T-cell (primary cell): ENCODE measurements at regions not wholly inside any gene's neighbourhood (a gene's known extent, or its start where the extent isn't known, plus 50 kb on each side); places are given as distances from the start of the nearest gene placed in this dataset.

Experiments used
- ATAC-seq, 4 experiments: fragments of 200-7000 bp in 3 of 4; fragments of 150-1000 bp in 1 of 4; cut with Tn5 transposase; replicated peaks in 1 of 4; 1 replicate in 3 of 4; 2 replicates in 1 of 4; pipeline ENCODE4 v1.10.0; 2021; ENCODE audit warnings: moderate library complexity in 3 of 4, mild to moderate bottlenecking in 2 of 4, moderate number of reproducible peaks in 1 of 4
- CTCF ChIA-PET, 2 donors: fragments of 300-600 bp; sonication (Branson Sonifier 250); formaldehyde crosslinking; loops; one replicate each; lab custom pipeline; 2022; ENCODE audit warnings: antibody characterized with exemption in 2 of 2; lab: Charles Lee
- POLR2A ChIA-PET, 2 donors: fragments of 300-600 bp; sonication (Branson Sonifier 250); formaldehyde crosslinking; loops; one replicate each; lab custom pipeline; 2022; ENCODE audit warnings: antibody characterized with exemption in 2 of 2; lab: Charles Lee
- DNase-seq, 35 experiments: peaks; one replicate each; pipeline versions ENCODE4 v3.0.0 to v3.0.0-alpha.2; 2013 to 2023
- H3K27ac ChIP-seq: one replicate; pipeline ENCODE4 v1.5.1; 2013; ENCODE audit warnings: low read length
- H3K27me3 ChIP-seq, 2 experiments: replicated peaks in 1 of 2; 1 replicate in 1 of 2; 2 replicates in 1 of 2; pipeline versions ENCODE4 v1.6.1 to v1.7.0; 2013; ENCODE audit warnings: low read length in 1 of 2, mixed read lengths in 1 of 2; ENCODE audit not compliant: control insufficient read depth in 2 of 2, insufficient read depth in 2 of 2; ENCODE audit errors: extremely low read depth in 1 of 2
- H3K36me3 ChIP-seq, 2 donors: 1 replicate in 1 of 2; 2 replicates in 1 of 2; pipeline versions ENCODE4 v1.6.1 to v1.7.0; 2013; ENCODE audit warnings: low read length in 1 of 2; ENCODE audit not compliant: control insufficient read depth in 2 of 2, insufficient read depth in 1 of 2; ENCODE audit errors: extremely low read depth in 1 of 2
- H3K4me1 ChIP-seq, 2 experiments: 1 replicate in 1 of 2; 2 replicates in 1 of 2; pipeline versions ENCODE4 v1.6.1 to v1.7.0; 2013; ENCODE audit warnings: low read length in 2 of 2, mixed read lengths in 1 of 2; ENCODE audit not compliant: insufficient read depth in 2 of 2, control insufficient read depth in 1 of 2; ENCODE audit errors: extremely low read depth in 1 of 2
- H3K4me3 ChIP-seq, 2 donors: 1 replicate in 1 of 2; 2 replicates in 1 of 2; pipeline versions ENCODE4 v1.5.1 to v1.7.0; 2013; ENCODE audit warnings: mild to moderate bottlenecking in 2 of 2, low read length in 1 of 2, moderate library complexity in 1 of 2; ENCODE audit not compliant: control insufficient read depth in 1 of 2; ENCODE audit errors: extremely low read depth in 1 of 2
- H3K9me3 ChIP-seq: 2 replicates; pipeline ENCODE4 v1.7.0; 2013
- H3K27ac Mint-ChIP-seq, 2 donors: one replicate each; pipeline ENCODE4 v1.8.0; 2020 to 2021; ENCODE audit warnings: mild to moderate bottlenecking in 2 of 2, mixed read lengths in 2 of 2
- H3K27me3 Mint-ChIP-seq, 2 donors: one replicate each; pipeline ENCODE4 v1.8.0; 2021 to 2022; ENCODE audit warnings: mixed read lengths in 2 of 2
- H3K36me3 Mint-ChIP-seq: one replicate; pipeline ENCODE4 v1.8.0; 2021; ENCODE audit warnings: mixed read lengths
- H3K4me1 Mint-ChIP-seq, 3 donors: one replicate each; pipeline ENCODE4 v1.8.0; 2020 to 2022; ENCODE audit warnings: mixed read lengths in 3 of 3, mild to moderate bottlenecking in 1 of 3
- H3K4me3 Mint-ChIP-seq, 3 donors: one replicate each; pipeline ENCODE4 v1.8.0; 2020 to 2022; ENCODE audit warnings: mild to moderate bottlenecking in 3 of 3, mixed read lengths in 3 of 3, moderate library complexity in 3 of 3
- H3K9me3 Mint-ChIP-seq, 3 donors: one replicate each; pipeline ENCODE4 v1.8.0; 2020 to 2022; ENCODE audit warnings: mixed read lengths in 3 of 3
- WGBS: methylation state at CpG from one replicate; pipeline ENCODE4 v1.1.5; 2013; ENCODE audit warnings: missing lambda C conversion rate; ENCODE audit not compliant: insufficient coverage; 5-methylcytosine and 5-hydroxymethylcytosine counted together

- Mint-ChIP-seq H3K36me3 (no peaks in the 10 kb centered on the region), H3K4me1 (peaks cover 27 to 35% (median 34%) of the 10 kb centered on the region in 3 donors), H3K27me3 (no peaks in the 10 kb centered on the region), H3K9me3 (peaks cover 0 to 5% (median 0%) of the 10 kb centered on the region in 3 donors), H3K27ac (peak overlapping the region; percentile 62 to 80), H3K4me3 (peak overlapping the region in 1 of 3 donors; percentile 43)
- peaks cover 0 to 9% of the 10 kb centered on the region in 2 experiments for H3K4me1 ChIP-seq
- H3K36me3 ChIP-seq = no peaks in the 10 kb centered on the region
- DNase-seq (peak in 16 of 35 experiments; percentile 0 to 25 (median 8)), ATAC-seq (peak in 2 of 4 experiments; percentile 64 to 74)
- CTCF ChIA-PET = no interaction called here
- H3K9me3 ChIP-seq = no peaks in the 10 kb centered on the region
- H3K4me3 ChIP-seq = no peak overlapping the region
- POLR2A ChIA-PET = no interaction called here
- peak overlapping the region; percentile 37 for H3K27ac ChIP-seq
- H3K27me3 ChIP-seq = no peaks in the 10 kb centered on the region
- WGBS = 0% methylated on average over 1 of the region's 5 CpGs
These were observed 78.0 kb upstream of the SSTR1 start for GRCh38 chr14:38129705-38130104.

- ChIA-PET POLR2A (no interaction called here), CTCF (no interaction called here)
- peaks cover 0 to 3% of the 10 kb centered on the region in 2 experiments for H3K4me1 ChIP-seq
- no peaks in the 10 kb centered on the region for H3K27me3 ChIP-seq
- H3K27ac Mint-ChIP-seq = no peak overlapping the region
- peaks cover 0 to 5% (median 0%) of the 10 kb centered on the region in 3 donors for H3K9me3 Mint-ChIP-seq
- H3K4me3 Mint-ChIP-seq = no peak overlapping the region
- no peak overlapping the region for H3K4me3 ChIP-seq
- H3K9me3 ChIP-seq = no peaks in the 10 kb centered on the region
- ATAC-seq = no peak
- H3K27me3 Mint-ChIP-seq = no peaks in the 10 kb centered on the region
- no peak for DNase-seq
- no peaks in the 10 kb centered on the region for H3K36me3 ChIP-seq
- 100% methylated on average over 2 of the region's 10 CpGs for WGBS
- H3K27ac ChIP-seq = no peak overlapping the region
- no peaks in the 10 kb centered on the region for H3K36me3 Mint-ChIP-seq
- peaks cover 10 to 15% (median 13%) of the 10 kb centered on the region in 3 donors for H3K4me1 Mint-ChIP-seq
These were observed 73.2 kb upstream of the SSTR1 start for GRCh38 chr14:38134416-38135030.

DNA sequence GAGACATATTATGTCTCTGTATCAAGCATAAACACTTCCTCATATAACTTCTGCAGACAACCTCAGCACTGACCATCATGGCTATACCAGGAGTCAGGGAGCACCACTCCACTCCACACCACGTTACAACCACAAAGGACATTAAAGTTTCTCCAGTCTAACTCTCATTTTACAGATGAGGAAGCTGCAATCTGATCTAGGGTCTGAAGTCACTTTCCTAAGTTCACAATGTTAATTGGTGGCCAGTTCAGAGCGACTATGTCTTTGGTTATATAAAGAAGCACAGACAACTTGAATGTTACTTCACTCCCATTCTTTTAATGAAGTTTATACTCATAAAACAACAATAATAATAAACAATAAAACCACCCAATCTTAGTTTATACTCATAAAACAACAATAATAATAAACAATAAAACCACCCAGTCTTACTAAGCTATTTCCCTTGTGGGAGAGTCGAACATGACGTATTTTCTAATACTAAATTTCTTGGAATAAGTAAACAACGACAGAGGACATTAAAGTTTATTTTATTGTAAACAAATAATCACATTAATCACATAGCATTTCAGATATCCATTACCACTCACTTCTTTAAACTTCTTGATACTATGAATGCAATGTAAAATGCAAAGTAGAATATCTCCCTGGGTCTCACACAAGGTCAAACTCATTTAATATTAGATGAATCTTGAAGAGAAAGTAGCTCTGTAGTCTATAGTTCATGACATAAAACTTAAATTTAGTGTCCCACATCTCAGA is 72.4 kb upstream of the SSTR1 start:
- no peak overlapping the region for H3K27ac Mint-ChIP-seq
- DNase-seq (no peak), ATAC-seq (no peak)
- H3K9me3 Mint-ChIP-seq = peaks cover 0 to under 1% (median 0%) of the 10 kb centered on the region in 3 donors
- no CpG with 5 or more reads among the region's 5 CpGs for WGBS
- H3K27ac ChIP-seq = no peak overlapping the region
- H3K4me3 Mint-ChIP-seq = no peak overlapping the region
- H3K4me1 ChIP-seq = no peaks in the 10 kb centered on the region
- no peaks in the 10 kb centered on the region for H3K27me3 Mint-ChIP-seq
- H3K36me3 ChIP-seq = no peaks in the 10 kb centered on the region
- H3K36me3 Mint-ChIP-seq = no peaks in the 10 kb centered on the region
- H3K4me3 ChIP-seq = no peak overlapping the region
- ChIA-PET CTCF (interaction anchor here in 1 of 2 donors (0.8 kb wide), 1 partner anchor 31 kb away, joined by 3 read pairs; no protein-coding TSS in a partner anchor), POLR2A (no interaction called here)
- H3K27me3 ChIP-seq = no peaks in the 10 kb centered on the region
- H3K9me3 ChIP-seq = no peaks in the 10 kb centered on the region
- H3K4me1 Mint-ChIP-seq = peaks cover 2 to 7% (median 5%) of the 10 kb centered on the region in 3 donors

- CTCF ChIA-PET = interaction anchor here in 1 of 2 donors (0.6 kb wide), 1 partner anchor 78 kb away, joined by 4 read pairs; no protein-coding TSS in a partner anchor
- no peaks in the 10 kb centered on the region for H3K36me3 Mint-ChIP-seq
These were observed 70.7 kb upstream of the SSTR1 start for GRCh38 chr14:38137005-38137404.

DNA sequence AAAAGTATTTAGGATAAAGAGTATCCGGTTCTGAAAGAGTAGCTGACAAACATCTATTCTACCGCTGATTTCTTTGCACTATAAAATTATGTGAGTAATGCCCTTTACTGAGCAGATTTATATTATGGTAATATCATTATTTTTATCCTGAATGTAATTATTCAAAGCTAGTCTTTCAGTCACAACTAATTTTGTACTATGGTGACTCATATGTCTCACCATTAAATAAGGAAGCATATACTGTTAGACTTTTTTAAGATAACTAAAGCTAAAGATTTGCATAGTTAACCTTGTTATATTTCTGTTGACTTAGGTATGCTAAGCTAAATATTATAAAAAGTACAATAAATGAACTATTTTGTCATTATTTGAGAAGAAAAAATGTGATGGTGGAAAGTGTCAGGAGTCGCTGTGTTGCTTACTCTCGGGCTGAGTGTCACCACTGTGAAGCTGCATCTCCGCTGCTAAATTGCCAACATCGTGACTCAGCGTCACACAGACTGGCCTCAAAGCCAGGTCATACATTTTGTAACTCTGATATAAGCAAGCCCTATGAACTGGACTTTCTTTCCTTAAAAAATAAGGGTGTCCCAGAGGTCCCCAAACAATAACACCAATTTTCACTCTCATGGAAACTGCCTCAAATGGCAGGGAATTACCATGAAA is 69.1 kb upstream of the SSTR1 start:
- Histone ChIP-seq H3K27ac (no peak overlapping the region), H3K36me3 (no peaks in the 10 kb centered on the region), H3K27me3 (no peaks in the 10 kb centered on the region), H3K9me3 (no peaks in the 10 kb centered on the region), H3K4me1 (no peaks in the 10 kb centered on the region), H3K4me3 (no peak overlapping the region)
- ChIA-PET POLR2A (no interaction called here), CTCF (no interaction called here)
- Mint-ChIP-seq H3K27ac (no peak overlapping the region), H3K4me1 (no peaks in the 10 kb centered on the region), H3K36me3 (no peaks in the 10 kb centered on the region), H3K27me3 (no peaks in the 10 kb centered on the region), H3K4me3 (no peak overlapping the region), H3K9me3 (no peaks in the 10 kb centered on the region)
- ATAC-seq (no peak), DNase-seq (no peak)
- WGBS = 84% methylated on average over 5 of the region's 7 CpGs

More at GRCh38 chr14:38137005-38137404, 70.7 kb upstream of the SSTR1 start:
- no peaks in the 10 kb centered on the region for H3K27me3 ChIP-seq
- H3K27ac Mint-ChIP-seq = no peak overlapping the region
- H3K4me3 ChIP-seq = no peak overlapping the region
- ATAC-seq (no peak), DNase-seq (no peak)
- H3K27me3 Mint-ChIP-seq = no peaks in the 10 kb centered on the region
- H3K9me3 Mint-ChIP-seq = no peaks in the 10 kb centered on the region
- H3K4me3 Mint-ChIP-seq = no peak overlapping the region
- no peaks in the 10 kb centered on the region for H3K4me1 ChIP-seq
- H3K9me3 ChIP-seq = no peaks in the 10 kb centered on the region
- H3K4me1 Mint-ChIP-seq = no peaks in the 10 kb centered on the region
- WGBS = no CpG with 5 or more reads among the region's 1 CpG
- H3K27ac ChIP-seq = no peak overlapping the region
- no peaks in the 10 kb centered on the region for H3K36me3 ChIP-seq
- POLR2A ChIA-PET = no interaction called here

DNA sequence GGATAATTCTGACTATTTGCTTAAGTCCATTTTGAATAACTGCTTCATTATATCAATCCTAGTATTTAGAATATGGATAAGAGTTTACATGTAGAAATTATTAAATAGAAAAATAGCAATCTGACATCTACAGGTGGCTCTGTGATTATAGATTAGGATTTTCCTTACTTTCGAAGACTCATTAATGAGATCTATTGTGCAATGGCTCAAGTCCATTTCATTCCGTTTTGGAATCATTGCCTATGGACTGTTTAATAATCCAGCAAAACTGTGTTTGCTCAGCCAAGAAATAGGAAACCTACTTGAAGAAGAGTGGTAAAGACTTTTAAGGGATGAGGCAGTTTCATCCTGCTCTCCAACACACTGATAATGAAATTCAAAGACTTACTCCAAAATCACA is 67.8 kb upstream of the SSTR1 start:
- Mint-ChIP-seq H3K4me3 (no peak overlapping the region), H3K4me1 (peaks cover 0 to 4% (median 3%) of the 10 kb centered on the region in 3 donors), H3K27ac (no peak overlapping the region), H3K9me3 (no peaks in the 10 kb centered on the region), H3K27me3 (no peaks in the 10 kb centered on the region), H3K36me3 (no peaks in the 10 kb centered on the region)
- H3K27me3 ChIP-seq = no peaks in the 10 kb centered on the region
- H3K36me3 ChIP-seq = no peaks in the 10 kb centered on the region
- no peaks in the 10 kb centered on the region for H3K9me3 ChIP-seq
- POLR2A ChIA-PET = no interaction called here
- ATAC-seq (no peak), DNase-seq (no peak)
- no peak overlapping the region for H3K4me3 ChIP-seq
- WGBS = no CpG with 5 or more reads among the region's 2 CpGs
- H3K4me1 ChIP-seq = no peaks in the 10 kb centered on the region
- CTCF ChIA-PET = no interaction called here
- no peak overlapping the region for H3K27ac ChIP-seq
